LNCaP clone FGC (cell line): ENCODE measurements at regions not wholly inside any gene's neighbourhood (a gene's known extent, or its start where the extent isn't known, plus 50 kb on each side); places are given as distances from the start of the nearest gene placed in this dataset.
"Not testable (repeated sequence)": the region's sequence is repeated elsewhere in the genome, so short reads cannot be mapped to it uniquely, and the experiment has no call there.

Experiments
- DNase-seq: peaks from one replicate; pipeline ENCODE4 v3.0.0-alpha.2; 2011; ENCODE audit warnings: low read depth
- H3K4me3 ChIP-seq: 2 replicates; pipeline ENCODE4 v1.5.1; 2011; ENCODE audit warnings: mild to moderate bottlenecking, low read depth, low read length, control low read depth
- TF ChIP-seq, protein P1 (sequence below): IDR thresholded peaks from 2 replicates; pipeline ENCODE4 v1.5.1; 2012; ENCODE audit warnings: mild to moderate bottlenecking; ENCODE audit not compliant: control insufficient read depth, insufficient read depth; ENCODE audit errors: extremely low read depth

- DNase-seq: no peak
- TF ChIP-seq, protein P1, sequence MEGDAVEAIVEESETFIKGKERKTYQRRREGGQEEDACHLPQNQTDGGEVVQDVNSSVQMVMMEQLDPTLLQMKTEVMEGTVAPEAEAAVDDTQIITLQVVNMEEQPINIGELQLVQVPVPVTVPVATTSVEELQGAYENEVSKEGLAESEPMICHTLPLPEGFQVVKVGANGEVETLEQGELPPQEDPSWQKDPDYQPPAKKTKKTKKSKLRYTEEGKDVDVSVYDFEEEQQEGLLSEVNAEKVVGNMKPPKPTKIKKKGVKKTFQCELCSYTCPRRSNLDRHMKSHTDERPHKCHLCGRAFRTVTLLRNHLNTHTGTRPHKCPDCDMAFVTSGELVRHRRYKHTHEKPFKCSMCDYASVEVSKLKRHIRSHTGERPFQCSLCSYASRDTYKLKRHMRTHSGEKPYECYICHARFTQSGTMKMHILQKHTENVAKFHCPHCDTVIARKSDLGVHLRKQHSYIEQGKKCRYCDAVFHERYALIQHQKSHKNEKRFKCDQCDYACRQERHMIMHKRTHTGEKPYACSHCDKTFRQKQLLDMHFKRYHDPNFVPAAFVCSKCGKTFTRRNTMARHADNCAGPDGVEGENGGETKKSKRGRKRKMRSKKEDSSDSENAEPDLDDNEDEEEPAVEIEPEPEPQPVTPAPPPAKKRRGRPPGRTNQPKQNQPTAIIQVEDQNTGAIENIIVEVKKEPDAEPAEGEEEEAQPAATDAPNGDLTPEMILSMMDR: no peak
- H3K4me3 ChIP-seq: no peak overlapping the region
Measured at GRCh38 chr3:153370680-153371079, 208.7 kb downstream of the RAP2B start.

GRCh38 chr3:153372326-153372725, 210.3 kb downstream of the RAP2B start:
- DNase-seq: no peak
- TF ChIP-seq, protein P1: no peak

GRCh38 chr3:153373606-153374005, 211.6 kb downstream of the RAP2B start:
- H3K4me3 ChIP-seq: no peak overlapping the region
- TF ChIP-seq, protein P1: no peak
- no peak for DNase-seq

More at GRCh38 chr3:153372326-153372725, 210.3 kb downstream of the RAP2B start:
- no peak overlapping the region for H3K4me3 ChIP-seq

- not testable (repeated sequence) for H3K4me3 ChIP-seq, DNase-seq
Measured at GRCh38 chr3:153378366-153378765, 216.3 kb downstream of the RAP2B start.

DNA sequence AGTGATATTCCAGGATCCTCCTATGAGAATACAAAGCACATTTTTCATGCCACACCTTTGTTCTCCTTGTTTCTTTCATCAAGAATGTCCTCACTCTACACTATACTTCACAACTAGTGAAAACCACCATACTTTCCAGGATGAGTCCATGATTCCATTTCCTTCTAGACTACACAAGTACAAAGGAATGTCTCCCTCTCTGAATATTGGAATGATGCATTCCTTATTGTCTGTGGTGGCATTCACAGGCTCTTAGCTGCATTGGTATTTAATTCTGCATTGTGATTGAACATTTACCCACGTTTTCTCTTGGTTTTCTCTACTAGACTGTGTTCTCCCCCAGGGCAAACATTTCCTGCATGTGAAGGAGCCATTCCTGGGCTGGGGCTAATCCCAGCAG, 217.5 kb downstream of the RAP2B start:
- TF ChIP-seq, protein P1: no peak

GRCh38 chr3:153385343-153385742, 223.3 kb downstream of the RAP2B start:
- no peak for DNase-seq
- H3K4me3 ChIP-seq: no peak overlapping the region
- TF ChIP-seq, protein P1: no peak

More for the DNA sequence above, 217.5 kb downstream of the RAP2B start:
- no peak for DNase-seq
- no peak overlapping the region for H3K4me3 ChIP-seq

DNA sequence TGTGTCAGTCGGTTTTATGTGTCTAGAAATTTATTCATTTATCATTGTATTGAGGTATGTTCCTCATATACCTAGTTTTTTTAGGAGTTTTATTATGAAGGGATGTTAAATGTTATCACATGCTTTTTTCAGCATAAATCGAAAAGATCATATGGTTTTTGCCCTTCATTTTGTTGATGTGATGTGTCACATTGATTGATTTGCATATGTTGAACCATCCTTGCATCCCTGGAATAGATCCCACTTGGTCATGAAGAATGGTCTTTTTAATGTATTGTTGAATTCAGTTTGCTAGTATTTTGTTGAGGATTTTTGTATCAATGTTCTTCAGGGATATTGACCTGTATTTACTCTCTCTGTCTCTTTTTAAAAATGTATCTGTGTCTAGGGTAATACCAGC, 230.3 kb downstream of the RAP2B start:
- TF ChIP-seq, protein P1: no peak
- no peak overlapping the region for H3K4me3 ChIP-seq

GRCh38 chr3:153394017-153394416, 232.0 kb downstream of the RAP2B start:
- DNase-seq: no peak
- TF ChIP-seq, protein P1: no peak
- no peak overlapping the region for H3K4me3 ChIP-seq

More for the DNA sequence above, 230.3 kb downstream of the RAP2B start:
- no peak for DNase-seq
